ENCODE measurements at regions not wholly inside any gene's neighbourhood (a gene's known extent, or its start where the extent isn't known, plus 50 kb on each side); places are given as distances from the start of the nearest gene placed in this dataset.

GRCh38 chr7:115763347-115763746, 267.2 kb downstream of the TFEC start:
- Histone ChIP-seq H3K4me1 (ENCODE audit: insufficient read depth, low read length, severe bottlenecking) (no peaks in the 10 kb centered on the region), H3K27me3 (ENCODE audit: insufficient read depth, low read length) (no peaks in the 10 kb centered on the region), H3K9me2 (ENCODE audit: low read depth, low read length) (no peaks in the 10 kb centered on the region), H3F3A (ENCODE audit: insufficient read depth, low read length) (no peaks in the 10 kb centered on the region), H4K20me1 (ENCODE audit: insufficient read depth, low read length) (no peaks in the 10 kb centered on the region), H3K9me3 (ENCODE audit: low read length) (no peaks in the 10 kb centered on the region), H3K9ac (ENCODE audit: low read length) (no peak overlapping the region), H3K27ac (ENCODE audit: low read depth, low read length, poor library complexity, severe bottlenecking) (no peak overlapping the region), H3K36me3 (ENCODE audit: insufficient read depth, low read length) (no peaks in the 10 kb centered on the region), H3K79me2 (ENCODE audit: insufficient read depth, low read length) (no peaks in the 10 kb centered on the region), H3K4me3 (ENCODE audit: low read depth, low read length, poor library complexity, severe bottlenecking) (no peak overlapping the region), H2AFZ (ENCODE audit: low read length) (no peak overlapping the region), H3K4me2 (ENCODE audit: low read length) (no peak overlapping the region)
- no peak for TF ChIP-seq CTCF (IDR thresholded peaks at IDR 0.05; ENCODE audit: low read length)
- TF ChIP-seq EZH2 (IDR thresholded peaks at IDR 0.05; ENCODE audit: borderline replicate concordance, low read length): no peak

GRCh38 chr7:115758025-115758424, 272.5 kb downstream of the TFEC start:
- H3K27me3 ChIP-seq (ENCODE audit: insufficient read depth, low read length): no peaks in the 10 kb centered on the region
- no peak overlapping the region for H2AFZ ChIP-seq (ENCODE audit: low read length)
- H4K20me1 ChIP-seq (ENCODE audit: insufficient read depth, low read length): no peaks in the 10 kb centered on the region
- no peaks in the 10 kb centered on the region for H3K9me2 ChIP-seq (ENCODE audit: low read depth, low read length)
- no peaks in the 10 kb centered on the region for H3K79me2 ChIP-seq (ENCODE audit: insufficient read depth, low read length)
- H3K36me3 ChIP-seq (ENCODE audit: insufficient read depth, low read length): no peaks in the 10 kb centered on the region
- H3K27ac ChIP-seq (ENCODE audit: low read depth, low read length, poor library complexity, severe bottlenecking): no peak overlapping the region
- H3K4me3 ChIP-seq (ENCODE audit: low read depth, low read length, poor library complexity, severe bottlenecking): no peak overlapping the region
- H3K9me3 ChIP-seq (ENCODE audit: low read length): no peaks in the 10 kb centered on the region
- no peaks in the 10 kb centered on the region for H3K4me1 ChIP-seq (ENCODE audit: insufficient read depth, low read length, severe bottlenecking)
- no peak for TF ChIP-seq EZH2 (IDR thresholded peaks at IDR 0.05; ENCODE audit: borderline replicate concordance, low read length)
- no peak for TF ChIP-seq CTCF (IDR thresholded peaks at IDR 0.05; ENCODE audit: low read length)
- H3F3A ChIP-seq (ENCODE audit: insufficient read depth, low read length): no peaks in the 10 kb centered on the region
- H3K4me2 ChIP-seq (ENCODE audit: low read length): no peak overlapping the region
- H3K9ac ChIP-seq (ENCODE audit: low read length): no peak overlapping the region

GRCh38 chr7:115754226-115754625, 276.3 kb downstream of the TFEC start:
- Histone ChIP-seq H3K9me3 (ENCODE audit: low read length) (no peaks in the 10 kb centered on the region), H4K20me1 (ENCODE audit: insufficient read depth, low read length) (no peaks in the 10 kb centered on the region), H3K27ac (ENCODE audit: low read depth, low read length, poor library complexity, severe bottlenecking) (no peak overlapping the region), H3K9me2 (ENCODE audit: low read depth, low read length) (no peaks in the 10 kb centered on the region; the same call in 1 of the 2 replicates), H3K79me2 (ENCODE audit: insufficient read depth, low read length) (no peaks in the 10 kb centered on the region), H3K9ac (ENCODE audit: low read length) (no peak overlapping the region), H3K4me1 (ENCODE audit: insufficient read depth, low read length, severe bottlenecking) (no peaks in the 10 kb centered on the region), H3K27me3 (ENCODE audit: insufficient read depth, low read length) (no peaks in the 10 kb centered on the region), H3K36me3 (ENCODE audit: insufficient read depth, low read length) (no peaks in the 10 kb centered on the region), H2AFZ (ENCODE audit: low read length) (no peak overlapping the region), H3F3A (ENCODE audit: insufficient read depth, low read length) (no peaks in the 10 kb centered on the region), H3K4me2 (ENCODE audit: low read length) (no peak overlapping the region), H3K4me3 (ENCODE audit: low read depth, low read length, poor library complexity, severe bottlenecking) (no peak overlapping the region)
- TF ChIP-seq EZH2 (IDR thresholded peaks at IDR 0.05; ENCODE audit: borderline replicate concordance, low read length) (no peak), CTCF (IDR thresholded peaks at IDR 0.05; ENCODE audit: low read length) (no peak)

All from OCI-LY1 (cell line).